Mesenchymal stem cell (in vitro differentiated cells and primary cell): ENCODE measurements at regions not wholly inside any gene's neighbourhood (a gene's known extent, or its start where the extent isn't known, plus 50 kb on each side); places are given as distances from the start of the nearest gene placed in this dataset.

Experiments used
- DNase-seq: peaks from one replicate; pipeline ENCODE4 v3.0.0-alpha.2; 2013
- H2AFZ ChIP-seq: one replicate; pipeline ENCODE4 v1.6.1; 2013; ENCODE audit warnings: low read depth, mild to moderate bottlenecking, control low read depth, inconsistent platforms, low read length, moderate library complexity
- H2AK5ac ChIP-seq: 2 replicates; pipeline ENCODE4 v1.6.1; 2013; ENCODE audit warnings: low read length, moderate library complexity, mild to moderate bottlenecking, inconsistent platforms; ENCODE audit not compliant: severe bottlenecking
- H2BK120ac ChIP-seq: one replicate; pipeline ENCODE4 v1.6.1; 2013; ENCODE audit warnings: low read depth, mild to moderate bottlenecking, inconsistent platforms, low read length, moderate library complexity
- H2BK12ac ChIP-seq, 2 experiments: one replicate each; pipeline ENCODE4 v1.6.1; 2013; ENCODE audit warnings: inconsistent platforms in 2 of 2, low read length in 2 of 2, mild to moderate bottlenecking in 2 of 2, moderate library complexity in 2 of 2, control low read depth in 1 of 2
- H2BK15ac ChIP-seq: one replicate; pipeline ENCODE4 v1.6.1; 2013; ENCODE audit warnings: mild to moderate bottlenecking, low read depth, inconsistent platforms; ENCODE audit not compliant: poor library complexity, severe bottlenecking
- H2BK5ac ChIP-seq: 2 replicates; pipeline ENCODE4 v1.6.1; 2013; ENCODE audit warnings: low read depth, mild to moderate bottlenecking, low read length, control low read depth, inconsistent platforms; ENCODE audit not compliant: poor library complexity, severe bottlenecking
- H3K14ac ChIP-seq, 2 experiments: one replicate each; pipeline ENCODE4 v1.6.1; 2013; ENCODE audit warnings: inconsistent platforms in 2 of 2, low read length in 2 of 2, control low read depth in 1 of 2, mild to moderate bottlenecking in 1 of 2, moderate library complexity in 1 of 2
- H3K18ac ChIP-seq, 2 experiments: one replicate each; pipeline ENCODE4 v1.6.1; 2013; ENCODE audit warnings: inconsistent platforms in 2 of 2, low read length in 2 of 2, control low read depth in 1 of 2, low read depth in 1 of 2, mild to moderate bottlenecking in 1 of 2
- H3K23ac ChIP-seq, 2 experiments: one replicate each; pipeline ENCODE4 v1.6.1; 2013; ENCODE audit warnings: inconsistent platforms in 2 of 2, low read length in 2 of 2, mild to moderate bottlenecking in 2 of 2, moderate library complexity in 2 of 2, control low read depth in 1 of 2
- H3K27ac ChIP-seq: 2 replicates; pipeline ENCODE4 v1.5.1; 2013; ENCODE audit warnings: mild to moderate bottlenecking, moderate library complexity, low read length, control low read depth, inconsistent platforms; ENCODE audit not compliant: poor library complexity, severe bottlenecking
- H3K27me3 ChIP-seq, 2 experiments: 2 replicates each; pipeline versions ENCODE4 v1.6.1 to v1.7.0; 2013; ENCODE audit warnings: low read length in 2 of 2, mild to moderate bottlenecking in 2 of 2, moderate library complexity in 2 of 2, control low read depth in 1 of 2, inconsistent platforms in 1 of 2; ENCODE audit not compliant: control insufficient read depth in 1 of 2, insufficient read depth in 1 of 2
- H3K36me3 ChIP-seq, 2 experiments: 2 replicates each; pipeline versions ENCODE4 v1.6.1 to v1.7.0; 2013; ENCODE audit warnings: low read length in 2 of 2, control low read depth in 1 of 2, inconsistent platforms in 1 of 2, low read depth in 1 of 2, mild to moderate bottlenecking in 1 of 2; ENCODE audit not compliant: insufficient read depth in 2 of 2, control insufficient read depth in 1 of 2
- H3K4ac ChIP-seq, 2 experiments: one replicate each; pipeline ENCODE4 v1.6.1; 2013; ENCODE audit warnings: inconsistent platforms in 2 of 2, low read length in 2 of 2, mild to moderate bottlenecking in 2 of 2, moderate library complexity in 2 of 2, control low read depth in 1 of 2, low read depth in 1 of 2
- H3K4me1 ChIP-seq: 2 replicates; pipeline ENCODE4 v1.6.1; 2013; ENCODE audit warnings: low read depth, low read length, control low read depth; ENCODE audit not compliant: control insufficient read depth, insufficient read depth
- H3K4me2 ChIP-seq: 2 replicates; pipeline ENCODE4 v1.6.1; 2013; ENCODE audit warnings: low read length, mild to moderate bottlenecking, inconsistent platforms; ENCODE audit not compliant: poor library complexity, severe bottlenecking
- H3K4me3 ChIP-seq, 2 experiments: 2 replicates each; pipeline versions ENCODE4 v1.5.1 to v1.7.0; 2013; ENCODE audit warnings: low read length in 2 of 2, mild to moderate bottlenecking in 2 of 2, control low read depth in 1 of 2, low read depth in 1 of 2; ENCODE audit not compliant: insufficient read depth in 1 of 2
- H3K79me1 ChIP-seq: replicated peaks from 2 replicates; pipeline ENCODE4 v1.6.1; 2013; ENCODE audit warnings: mild to moderate bottlenecking, control low read depth, low read length, inconsistent platforms; ENCODE audit not compliant: poor library complexity, severe bottlenecking
- H3K9ac ChIP-seq: 2 replicates; pipeline ENCODE4 v1.7.0; 2013; ENCODE audit warnings: mild to moderate bottlenecking, low read length, moderate library complexity
- H3K9me3 ChIP-seq: 2 replicates; pipeline ENCODE4 v1.7.0; 2013; ENCODE audit warnings: mild to moderate bottlenecking, low read length; ENCODE audit not compliant: control insufficient read depth
- H4K8ac ChIP-seq: one replicate; pipeline ENCODE4 v1.6.1; 2013; ENCODE audit warnings: inconsistent platforms, mild to moderate bottlenecking, low read length, moderate library complexity
- H4K91ac ChIP-seq: one replicate; pipeline ENCODE4 v1.6.1; 2013; ENCODE audit warnings: mild to moderate bottlenecking, low read length, inconsistent platforms
- WGBS: methylation state at CpG from one replicate; pipeline ENCODE4 v1.1.7; 2013; ENCODE audit warnings: mixed read lengths; 5-methylcytosine and 5-hydroxymethylcytosine counted together

DNA sequence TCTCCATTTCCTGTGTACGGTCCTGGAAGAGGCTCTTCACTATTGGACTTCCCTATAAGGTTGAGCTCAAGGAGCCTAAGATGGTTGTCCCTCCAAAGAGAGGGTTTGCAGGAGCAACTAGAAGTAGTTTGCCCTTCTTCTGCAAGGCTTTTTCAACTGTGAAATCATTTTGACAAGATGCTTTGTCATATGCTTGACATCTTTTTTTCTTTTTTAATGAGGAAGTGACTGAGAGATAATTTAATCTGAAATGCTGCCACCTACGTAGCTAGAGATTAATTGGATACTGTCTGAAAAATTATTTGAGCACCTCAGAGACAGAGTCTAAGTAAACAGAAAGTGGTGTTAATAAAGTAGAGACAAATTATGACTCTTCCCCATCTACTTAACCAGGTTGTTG is 97.0 kb downstream of the CHRM3 start:
- Histone ChIP-seq H2AK5ac (no peak overlapping the region), H3K18ac (no peak overlapping the region), H3K4me3 (no peak overlapping the region), H3K9me3 (peaks cover 31% of the 10 kb centered on the region), H2BK12ac (no peak overlapping the region), H3K36me3 (no peaks in the 10 kb centered on the region), H3K4me2 (no peak overlapping the region), H2BK120ac (no peak overlapping the region), H2BK15ac (no peak overlapping the region), H4K8ac (no peak overlapping the region), H2BK5ac (no peak overlapping the region), H4K91ac (no peak overlapping the region), H3K4me1 (no peaks in the 10 kb centered on the region), H3K27me3 (no peaks in the 10 kb centered on the region), H3K9ac (no peak overlapping the region), H3K14ac (no peak overlapping the region), H3K27ac (no peak overlapping the region), H3K4ac (no peak overlapping the region), H3K79me1 (no peaks in the 10 kb centered on the region), H3K23ac (no peak overlapping the region), H2AFZ (no peak overlapping the region)
- 83% methylated on average over 2 of the region's 2 CpGs for WGBS
- DNase-seq: no peak

GRCh38 chr1:239493811-239494414 is 107.5 kb downstream of the CHRM3 start:
- no peak overlapping the region for H4K8ac ChIP-seq
- no peak overlapping the region for H2BK15ac ChIP-seq
- H2AFZ ChIP-seq: no peak overlapping the region
- no peaks in the 10 kb centered on the region for H3K79me1 ChIP-seq
- DNase-seq: no peak
- H2BK120ac ChIP-seq: no peak overlapping the region
- H3K4ac ChIP-seq: no peak overlapping the region
- H3K4me1 ChIP-seq: no peaks in the 10 kb centered on the region
- H3K23ac ChIP-seq: no peak overlapping the region
- no peak overlapping the region for H3K4me3 ChIP-seq
- H3K18ac ChIP-seq: no peak overlapping the region
- no peak overlapping the region for H3K27ac ChIP-seq
- no peaks in the 10 kb centered on the region for H3K36me3 ChIP-seq
- H3K9ac ChIP-seq: no peak overlapping the region
- no peak overlapping the region for H2BK5ac ChIP-seq
- H3K14ac ChIP-seq: no peak overlapping the region
- peaks cover 7% of the 10 kb centered on the region for H3K9me3 ChIP-seq
- H3K4me2 ChIP-seq: no peak overlapping the region
- no peak overlapping the region for H2BK12ac ChIP-seq
- WGBS: 100% methylated on average over 1 of the region's 2 CpGs
- no peaks in the 10 kb centered on the region for H3K27me3 ChIP-seq
- H4K91ac ChIP-seq: no peak overlapping the region
- H2AK5ac ChIP-seq: no peak overlapping the region

GRCh38 chr1:239505094-239505493 is 118.7 kb downstream of the CHRM3 start:
- Histone ChIP-seq H3K4ac (no peak overlapping the region), H3K27ac (no peak overlapping the region), H3K23ac (no peak overlapping the region), H3K4me2 (no peak overlapping the region), H2BK5ac (no peak overlapping the region), H4K91ac (no peak overlapping the region), H3K18ac (no peak overlapping the region), H4K8ac (no peak overlapping the region), H2BK12ac (no peak overlapping the region), H3K14ac (no peak overlapping the region), H3K79me1 (no peaks in the 10 kb centered on the region), H2BK15ac (no peak overlapping the region), H2BK120ac (no peak overlapping the region), H3K36me3 (no peaks in the 10 kb centered on the region), H2AFZ (no peak overlapping the region), H3K4me1 (no peaks in the 10 kb centered on the region), H2AK5ac (no peak overlapping the region), H3K4me3 (no peak overlapping the region), H3K9me3 (peaks cover 6% of the 10 kb centered on the region), H3K9ac (no peak overlapping the region), H3K27me3 (no peaks in the 10 kb centered on the region)
- DNase-seq: no peak

DNA sequence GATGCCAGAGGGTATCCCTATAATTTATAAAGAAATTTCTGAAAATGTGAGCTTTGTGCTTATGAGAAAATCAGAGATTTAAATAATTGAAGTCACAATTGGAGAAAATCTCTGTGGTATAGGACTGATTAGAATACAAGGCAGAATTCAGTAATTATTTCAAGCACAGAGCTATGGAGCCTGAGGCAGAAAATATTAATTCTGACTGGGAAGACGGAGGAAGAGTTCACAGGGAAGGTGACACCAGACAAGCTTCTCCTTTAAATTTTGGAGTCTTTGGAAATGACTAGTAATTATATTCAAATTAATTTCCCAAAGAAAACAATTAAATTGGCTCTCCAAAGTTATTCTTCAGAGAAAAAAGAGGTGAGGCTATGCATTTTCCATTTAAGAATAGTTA is 121.5 kb downstream of the CHRM3 start:
- no peak overlapping the region for H3K23ac ChIP-seq
- no peak overlapping the region for H2BK15ac ChIP-seq
- WGBS: no CpG with 5 or more reads among the region's 1 CpG
- no peak overlapping the region for H2BK5ac ChIP-seq
- no peak overlapping the region for H2AFZ ChIP-seq
- no peak overlapping the region for H3K27ac ChIP-seq
- no peak overlapping the region for H4K8ac ChIP-seq
- H3K4me2 ChIP-seq: no peak overlapping the region
- H3K14ac ChIP-seq: no peak overlapping the region
- H3K27me3 ChIP-seq: no peaks in the 10 kb centered on the region
- H4K91ac ChIP-seq: no peak overlapping the region
- no peak overlapping the region for H3K9ac ChIP-seq
- H2BK120ac ChIP-seq: no peak overlapping the region
- H3K9me3 ChIP-seq: peaks cover 12% of the 10 kb centered on the region
- H3K79me1 ChIP-seq: no peaks in the 10 kb centered on the region
- H2BK12ac ChIP-seq: no peak overlapping the region
- no peak for DNase-seq
- no peak overlapping the region for H3K4ac ChIP-seq
- no peak overlapping the region for H3K18ac ChIP-seq
- no peak overlapping the region for H3K4me3 ChIP-seq
- H3K4me1 ChIP-seq: no peaks in the 10 kb centered on the region
- no peak overlapping the region for H2AK5ac ChIP-seq
- H3K36me3 ChIP-seq: no peaks in the 10 kb centered on the region
